DMS79 (cell line): ENCODE measurements at regions not wholly inside any gene's neighbourhood (a gene's known extent, or its start where the extent isn't known, plus 50 kb on each side); places are given as distances from the start of the nearest gene placed in this dataset.

ENCODE experiments used
- DNase-seq: peaks from one replicate; lab custom pipeline; 2025; lab: John Stamatoyannopoulos, UW

- DNase-seq: no peak
Measured at GRCh38 chr4:137067735-137068134, 464.6 kb downstream of the PCDH18 start.

GRCh38 chr4:137065311-137065710, 467.0 kb downstream of the PCDH18 start:
- no peak for DNase-seq

GRCh38 chr4:137063961-137064360, 468.3 kb downstream of the PCDH18 start:
- no peak for DNase-seq

GRCh38 chr4:137043184-137043583, 489.1 kb downstream of the PCDH18 start:
- DNase-seq: no peak

- DNase-seq: no peak
Measured at GRCh38 chr4:137039370-137039769, 492.9 kb downstream of the PCDH18 start.

- no peak for DNase-seq
Measured at GRCh38 chr4:137032222-137032621, 500.1 kb downstream of the PCDH18 start.

GRCh38 chr4:137029026-137029425, 503.3 kb downstream of the PCDH18 start:
- DNase-seq: no peak

- DNase-seq: no peak
Measured at GRCh38 chr4:137025484-137026059, 506.7 kb downstream of the PCDH18 start.

- DNase-seq: no peak
Measured at GRCh38 chr4:137015426-137016409, 516.6 kb downstream of the PCDH18 start.

GRCh38 chr4:137000432-137000831, 531.9 kb downstream of the PCDH18 start:
- no peak for DNase-seq

- DNase-seq: no peak
Measured at GRCh38 chr4:136992032-136992431, 540.3 kb downstream of the PCDH18 start.

GRCh38 chr4:136985683-136986082, 546.6 kb downstream of the PCDH18 start:
- DNase-seq: no peak

- DNase-seq: no peak
Measured at GRCh38 chr4:136967069-136967468, 565.2 kb downstream of the PCDH18 start.

- DNase-seq: no peak
Measured at GRCh38 chr4:136965478-136965877, 566.8 kb downstream of the PCDH18 start.

- DNase-seq: no peak
Measured at GRCh38 chr4:136962868-136963267, 569.4 kb downstream of the PCDH18 start.

GRCh38 chr4:136946307-136946907, 585.9 kb downstream of the PCDH18 start:
- no peak for DNase-seq

- DNase-seq: no peak
Measured at GRCh38 chr4:136939781-136940180, 592.5 kb downstream of the PCDH18 start.

GRCh38 chr4:136935871-136936270, 596.4 kb downstream of the PCDH18 start:
- no peak for DNase-seq

- DNase-seq: no peak
Measured at GRCh38 chr4:136935305-136935704, 597.0 kb downstream of the PCDH18 start.

GRCh38 chr4:136934601-136935000, 597.7 kb downstream of the PCDH18 start:
- no peak for DNase-seq

GRCh38 chr4:136931781-136932180, 600.5 kb downstream of the PCDH18 start:
- DNase-seq: no peak

GRCh38 chr4:136928957-136929411, 603.3 kb downstream of the PCDH18 start:
- DNase-seq: no peak

- no peak for DNase-seq
Measured at GRCh38 chr4:136927172-136927571, 605.1 kb downstream of the PCDH18 start.
